ENCODE measurements at regions not wholly inside any gene's neighbourhood (a gene's known extent, or its start where the extent isn't known, plus 50 kb on each side); places are given as distances from the start of the nearest gene placed in this dataset.

- TF ChIP-seq EZH2phosphoT487 (IDR thresholded peaks at IDR 0.05; ENCODE audit: borderline replicate concordance, low read depth, low read length) (no peak), CTCF (conservative IDR thresholded peaks at IDR 0.05; ENCODE audit: low read length) (no peak)
These were observed 180.4 kb downstream of the ST8SIA4 start for GRCh38 chr5:100722657-100723056.

Data from OCI-LY7 (cell line).